K562 (cell line): ENCODE measurements at regions not wholly inside any gene's neighbourhood (a gene's known extent, or its start where the extent isn't known, plus 50 kb on each side); places are given as distances from the start of the nearest gene placed in this dataset.
"Not testable (repeated sequence)": the region's sequence is repeated elsewhere in the genome, so short reads cannot be mapped to it uniquely, and the experiment has no call there.

Experiments used
- ATAC-seq: fragments of 200-7000 bp; cut with Tn5 transposase; 3 replicates; pipeline ENCODE4 v1.9.1; 2020; ENCODE audit warnings: moderate library complexity
- BruUV-seq: library from RNA; stranded (reverse); fragments of 400-500 nt; replicated peaks from 2 replicates; lab custom pipeline; 2021; lab: Mats Ljungman, UMichigan
- CTCF ChIA-PET: fragments of 300-600 bp; formaldehyde crosslinking; extraction: SDS; loops from one replicate; lab custom pipeline; 2021; ENCODE audit warnings: low intra/inter-chr PET ratio; lab: Yijun Ruan, JAX
- POLR2A ChIA-PET: fragments of 300-600, 350-650 bp; sonication (Branson Sonifier 250); formaldehyde crosslinking; extraction: SDS; loops from one replicate; lab custom pipeline; 2021; ENCODE audit warnings: antibody characterized with exemption, inconsistent platforms; lab: Yijun Ruan, JAX
- DNase-seq, 4 experiments: peaks; one replicate each; pipeline versions ENCODE4 v3.0.0 to v3.0.0-alpha.2; 2011 to 2018; ENCODE audit warnings: low spot score in 3 of 4, mixed read lengths in 3 of 4; ENCODE audit errors: extremely low read depth in 1 of 4
- FAIRE-seq: peaks from 2 replicates; lab custom pipeline; 2011; peaks lifted over from hg19 to GRCh38; lab: Jason Lieb, UNC
- H2AFZ ChIP-seq: 2 replicates; pipeline ENCODE4 v1.6.0; 2011; ENCODE audit warnings: low read depth, low read length, control low read depth, inconsistent platforms
- H3K27ac ChIP-seq: fragments of 200-600 bp; 3 replicates; pipeline ENCODE4 v1.8.0; 2011; ENCODE audit warnings: low read depth, mild to moderate bottlenecking, control low read depth, inconsistent platforms, low read length, moderate library complexity, mixed read lengths; ENCODE audit errors: extremely low read depth
- H3K27me3 ChIP-seq, 2 experiments: fragments of 300-600 bp in 1 of 2; 2 replicates in 1 of 2; 3 replicates in 1 of 2; pipeline versions ENCODE4 v1.6.0 to v1.8.0; 2011; ENCODE audit warnings: inconsistent platforms in 2 of 2, low read length in 2 of 2, mild to moderate bottlenecking in 1 of 2, mixed read lengths in 1 of 2, moderate library complexity in 1 of 2; ENCODE audit not compliant: control insufficient read depth in 2 of 2, insufficient read depth in 2 of 2
- H3K36me3 ChIP-seq: fragments of 300-600 bp; 3 replicates; pipeline ENCODE4 v1.8.0; 2011; ENCODE audit warnings: mild to moderate bottlenecking, low read length, inconsistent platforms; ENCODE audit not compliant: control insufficient read depth, insufficient read depth
- H3K4me1 ChIP-seq, 2 experiments: fragments of 200-600 bp in 1 of 2; replicated peaks in 1 of 2; 2 replicates in 1 of 2; 3 replicates in 1 of 2; pipeline versions ENCODE4 v1.5.1 to v1.8.0; 2011; ENCODE audit warnings: inconsistent platforms in 2 of 2, low read length in 2 of 2, mild to moderate bottlenecking in 1 of 2, mixed read lengths in 1 of 2, moderate library complexity in 1 of 2; ENCODE audit not compliant: control insufficient read depth in 2 of 2, insufficient read depth in 2 of 2
- H3K4me2 ChIP-seq: 2 replicates; pipeline ENCODE4 v1.6.1; 2011; ENCODE audit warnings: low read length, control low read depth, inconsistent platforms, mixed read lengths; ENCODE audit not compliant: insufficient read depth
- H3K4me3 ChIP-seq: fragments of 200-600 bp; sonication (generic), shearing (Covaris generic); 2 replicates; pipeline ENCODE4 v1.5.1; 2016; ENCODE audit warnings: control low read depth, inconsistent platforms
- H3K79me2 ChIP-seq: fragments of 200-600 bp; 3 replicates; pipeline ENCODE4 v1.8.0; 2011; ENCODE audit warnings: low read length, inconsistent platforms; ENCODE audit not compliant: control insufficient read depth, insufficient read depth
- H3K9ac ChIP-seq, 2 experiments: 2 replicates each; pipeline versions ENCODE4 v1.6.0 to v1.6.1; 2011; ENCODE audit warnings: low read depth in 2 of 2, low read length in 2 of 2, control low read depth in 1 of 2, inconsistent platforms in 1 of 2, mild to moderate bottlenecking in 1 of 2, mixed read lengths in 1 of 2; ENCODE audit not compliant: insufficient read depth in 1 of 2
- H3K9me1 ChIP-seq: one replicate; pipeline ENCODE4 v1.6.0; 2011; ENCODE audit warnings: inconsistent platforms, mild to moderate bottlenecking, low read length, moderate library complexity; ENCODE audit not compliant: control insufficient read depth, insufficient read depth
- H3K9me3 ChIP-seq: replicated peaks from 2 replicates; pipeline ENCODE4 v1.5.1; 2011; ENCODE audit warnings: low read depth, low read length, inconsistent platforms; ENCODE audit not compliant: control insufficient read depth, insufficient read depth
- H4K20me1 ChIP-seq: replicated peaks from 2 replicates; pipeline ENCODE4 v1.6.1; 2011; ENCODE audit warnings: low read length, inconsistent platforms, mixed read lengths; ENCODE audit not compliant: control insufficient read depth, insufficient read depth
- ADNP ChIP-seq: fragments of 200-800 bp; sonication (Bioruptor generic); IDR thresholded peaks from 2 replicates; pipeline ENCODE4 v1.6.1; 2016; ENCODE audit warnings: missing genetic modification characterization, missing compliant biosample characterization
- E2F3 ChIP-seq: fragments of 250-450 bp; sonication (Bioruptor Pico); IDR thresholded peaks from 2 replicates; pipeline ENCODE4 v1.4.0; 2020; ENCODE audit warnings: mild to moderate bottlenecking
- NR4A1 ChIP-seq, 2 experiments: fragments of 250-450 bp in 1 of 2; fragments of 450-650 bp in 1 of 2; sonication (Bioruptor Pico) in 1 of 2; IDR thresholded peaks; 2 replicates each; pipeline versions ENCODE4 v1.4.0 to v1.6.1; 2016 to 2020; ENCODE audit warnings: mild to moderate bottlenecking in 2 of 2, missing compliant biosample characterization in 1 of 2, missing genetic modification characterization in 1 of 2, moderate library complexity in 1 of 2
- POLR2AphosphoS2 ChIP-seq: IDR thresholded peaks from 2 replicates; pipeline ENCODE4 v1.6.1; 2012; ENCODE audit warnings: low read length, improper control_type of control experiment
- SAFB ChIP-seq: fragments of 200-400 bp; formaldehyde crosslinking; IDR thresholded peaks from 2 replicates; pipeline ENCODE4 v1.6.1; 2017; ENCODE audit warnings: low read depth, low read length, borderline replicate concordance
- SLC30A9 ChIP-seq: fragments of 250-450 bp; sonication (Bioruptor Pico); IDR thresholded peaks from 2 replicates; pipeline ENCODE4 v1.8.0; 2022; ENCODE audit warnings: mild to moderate bottlenecking, moderate library complexity
- SMARCA4 ChIP-seq: fragments of 450-650 bp; IDR thresholded peaks from 2 replicates; pipeline ENCODE4 v1.6.1; 2016
- TCF7 ChIP-seq: sonication (generic); IDR thresholded peaks from 2 replicates; pipeline ENCODE4 v1.6.1; 2016; ENCODE audit warnings: antibody characterized with exemption, borderline replicate concordance
- ZBTB1 ChIP-seq: sonication (generic); formaldehyde crosslinking; IDR thresholded peaks from 2 replicates; pipeline ENCODE4 v1.8.1; 2023; ENCODE audit warnings: missing genetic modification reagents, low read depth, mild to moderate bottlenecking, borderline replicate concordance
- ZNF277 ChIP-seq: fragments of 250-450 bp; sonication (Bioruptor Pico); IDR thresholded peaks from 2 replicates; pipeline ENCODE4 v1.8.0; 2022; ENCODE audit warnings: inconsistent platforms, mild to moderate bottlenecking, moderate library complexity, borderline replicate concordance
- ZNF696 ChIP-seq: fragments of 250-450 bp; sonication (Bioruptor Pico); conservative IDR thresholded peaks from 2 replicates; pipeline ENCODE4 v1.4.0; 2020; ENCODE audit warnings: mild to moderate bottlenecking, moderate library complexity
- WGBS: fragments of 100-300 bp; shearing (Covaris generic); methylation state at CpG from one replicate; pipeline ENCODE4 v1.1.6; 2016; ENCODE audit warnings: low coverage, mixed read lengths; ENCODE audit not compliant: insufficient coverage; ENCODE audit errors: missing lambda C conversion rate; 5-methylcytosine and 5-hydroxymethylcytosine counted together
- in situ Hi-C: fragments of 300-500 bp; cut with MboI; formaldehyde crosslinking; loops from 4 replicates; pipeline ENCODE4 v1.15.0; 2018; ENCODE audit warnings: inconsistent platforms, mixed read lengths
- intact Hi-C: fragments of 100-400 bp; cut with micrococcal nuclease; formaldehyde crosslinking; loops from 2 replicates; pipeline ENCODE4 v1.14.2; 2022

DNA sequence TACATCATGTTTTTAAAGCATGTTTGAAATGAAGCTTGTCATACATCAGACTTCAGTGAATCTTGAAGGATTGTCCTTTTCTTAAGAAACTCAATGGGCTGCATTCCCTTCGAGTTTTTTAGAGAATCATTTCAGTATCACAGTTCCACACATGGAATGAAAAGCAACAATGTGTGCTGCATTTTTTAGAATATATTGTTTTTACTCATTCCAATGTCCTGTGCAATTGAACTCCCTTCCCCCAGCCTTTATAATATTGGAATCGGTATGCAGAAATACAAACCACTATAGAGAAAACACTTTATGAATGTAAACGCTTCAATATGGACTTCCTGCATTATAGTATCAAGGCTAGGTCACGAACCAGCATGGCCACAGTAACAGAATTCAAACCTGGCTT lies 634.4 kb downstream of the GATA3 start (continued):
- TF ChIP-seq POLR2AphosphoS2 (no peak), SMARCA4 (no peak), SAFB (no peak), SLC30A9 (no peak), ZNF277 (CRISPR knock-in tag) (no peak), E2F3 (no peak), NR4A1 (CRISPR knock-in tag; IDR thresholded peaks at IDR 0.05) (no peak), NR4A1 (tag; IDR thresholded peaks at IDR 0.05) (no peak)

- Histone ChIP-seq H3K4me3 (no peak overlapping the region), H3K9ac (no peak overlapping the region), H3K9me3 (no peaks in the 10 kb centered on the region), H3K27me3 (no peaks in the 10 kb centered on the region), H3K27ac (no peak overlapping the region), H3K9me1 (no peaks in the 10 kb centered on the region), H4K20me1 (no peaks in the 10 kb centered on the region), H3K4me1 (no peaks in the 10 kb centered on the region), H2AFZ (no peak overlapping the region), H3K79me2 (no peaks in the 10 kb centered on the region), H3K4me2 (no peak overlapping the region), H3K36me3 (no peaks in the 10 kb centered on the region)
- FAIRE-seq (no peak), ATAC-seq (no peak), DNase-seq (no peak)
- no peak for TF ChIP-seq ZBTB1 (CRISPR knock-in tag)
- TF ChIP-seq ADNP (tag): no peak
- no peak for TF ChIP-seq ZNF696 (CRISPR knock-in tag)
- no peak for TF ChIP-seq TCF7
- no TSS peak for BruUV-seq
- intact Hi-C loops (no loop called here), in situ Hi-C loops (no loop called here)
- ChIA-PET POLR2A (no interaction called here), CTCF (no interaction called here)
- 10% methylated on average over 5 of the region's 5 CpGs for WGBS
Measured at GRCh38 chr10:8691498-8692017, 637.1 kb downstream of the GATA3 start.

DNA sequence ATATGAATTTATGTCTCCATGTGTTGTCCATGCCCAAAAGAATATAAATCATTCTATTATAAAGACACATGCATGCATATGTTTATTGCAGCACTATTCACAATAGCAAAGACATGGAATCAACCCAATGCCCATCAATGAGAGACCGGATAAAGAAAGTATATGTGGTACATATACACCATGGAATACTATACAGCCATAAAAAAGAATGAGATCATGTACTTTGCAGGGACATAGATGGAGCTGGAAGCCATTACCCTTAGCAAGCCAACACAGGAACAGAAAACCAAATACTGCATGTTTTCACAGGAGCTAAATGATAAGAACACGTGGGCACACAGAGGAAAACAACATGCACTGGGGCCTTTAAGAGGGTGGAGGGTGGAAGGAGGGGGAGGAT lies 639.1 kb downstream of the GATA3 start:
- ATAC-seq, POLR2A ChIA-PET, H3K9me1 ChIP-seq, H2AFZ ChIP-seq, H4K20me1 ChIP-seq, H3K4me1 ChIP-seq, H3K36me3 ChIP-seq, DNase-seq, intact Hi-C loops, CTCF ChIA-PET, H3K9ac ChIP-seq, H3K9me3 ChIP-seq, in situ Hi-C loops, BruUV-seq, H3K79me2 ChIP-seq, H3K27me3 ChIP-seq, H3K4me3 ChIP-seq, H3K27ac ChIP-seq, FAIRE-seq, H3K4me2 ChIP-seq: not testable (repeated sequence)
- WGBS: 0% methylated on average over 2 of the region's 2 CpGs
